ENCODE measurements at regions not wholly inside any gene's neighbourhood (a gene's known extent, or its start where the extent isn't known, plus 50 kb on each side); places are given as distances from the start of the nearest gene placed in this dataset.

GRCh38 chr1:164470996-164471395 lies 88.0 kb upstream of the PBX1 start:
- H3K36me3 ChIP-seq (ENCODE audit: insufficient read depth, low read length) = no peaks in the 10 kb centered on the region
- Mint-ChIP-seq H3K36me3 (ENCODE audit: low read depth) (no peaks in the 10 kb centered on the region), H3K27me3 (no peaks in the 10 kb centered on the region), H3K9me3 (peaks cover 11% of the 10 kb centered on the region), H3K27ac (no peak overlapping the region), H3K4me3 (no peak overlapping the region), H3K4me1 (ENCODE audit: low read depth) (no peaks in the 10 kb centered on the region)
- ATAC-seq (ENCODE audit: poor library complexity) (no peak), DNase-seq (no peak)
- no peaks in the 10 kb centered on the region for H3K27me3 ChIP-seq (ENCODE audit: control insufficient read depth in 1 of 2, insufficient read depth in 2 of 2, low read length in 2 of 2)
- intact Hi-C loops (cut with DNase I, micrococcal nuclease) = no loop called here
- TF ChIP-seq, protein P1, sequence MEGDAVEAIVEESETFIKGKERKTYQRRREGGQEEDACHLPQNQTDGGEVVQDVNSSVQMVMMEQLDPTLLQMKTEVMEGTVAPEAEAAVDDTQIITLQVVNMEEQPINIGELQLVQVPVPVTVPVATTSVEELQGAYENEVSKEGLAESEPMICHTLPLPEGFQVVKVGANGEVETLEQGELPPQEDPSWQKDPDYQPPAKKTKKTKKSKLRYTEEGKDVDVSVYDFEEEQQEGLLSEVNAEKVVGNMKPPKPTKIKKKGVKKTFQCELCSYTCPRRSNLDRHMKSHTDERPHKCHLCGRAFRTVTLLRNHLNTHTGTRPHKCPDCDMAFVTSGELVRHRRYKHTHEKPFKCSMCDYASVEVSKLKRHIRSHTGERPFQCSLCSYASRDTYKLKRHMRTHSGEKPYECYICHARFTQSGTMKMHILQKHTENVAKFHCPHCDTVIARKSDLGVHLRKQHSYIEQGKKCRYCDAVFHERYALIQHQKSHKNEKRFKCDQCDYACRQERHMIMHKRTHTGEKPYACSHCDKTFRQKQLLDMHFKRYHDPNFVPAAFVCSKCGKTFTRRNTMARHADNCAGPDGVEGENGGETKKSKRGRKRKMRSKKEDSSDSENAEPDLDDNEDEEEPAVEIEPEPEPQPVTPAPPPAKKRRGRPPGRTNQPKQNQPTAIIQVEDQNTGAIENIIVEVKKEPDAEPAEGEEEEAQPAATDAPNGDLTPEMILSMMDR (IDR thresholded peaks at IDR 0.05) = no peak
- H3K4me3 ChIP-seq (ENCODE audit: low read length) = no peak overlapping the region
- H3K9me3 ChIP-seq (ENCODE audit: control insufficient read depth in 1 of 2, insufficient read depth in 1 of 2, low read length in 2 of 2) = no peaks in the 10 kb centered on the region
- CTCF ChIA-PET = no interaction called here
- POLR2A ChIA-PET = no interaction called here
- H3K27ac ChIP-seq (ENCODE audit: low read depth in 1 of 2, low read length in 2 of 2) = no peak overlapping the region
- no peaks in the 10 kb centered on the region for H3K4me1 ChIP-seq (ENCODE audit: insufficient read depth, low read length)

DNA sequence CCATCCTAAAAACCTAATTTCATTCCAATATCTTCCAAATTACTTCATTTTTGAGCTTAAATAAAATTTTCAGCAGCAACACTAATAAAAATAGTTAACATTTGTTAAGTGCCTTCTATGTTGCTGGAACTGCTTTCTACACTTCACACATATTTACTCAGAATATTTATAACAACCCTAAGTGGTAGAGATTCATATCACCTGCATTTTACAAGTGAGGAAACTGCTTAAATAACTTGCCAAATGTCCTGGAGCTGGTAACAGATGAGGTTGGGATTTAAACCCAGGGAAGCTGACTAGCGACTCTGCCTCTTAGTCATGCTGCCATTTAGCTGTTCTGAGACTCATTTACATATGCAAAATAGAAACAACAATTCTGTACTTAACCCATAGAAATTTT lies 86.1 kb upstream of the PBX1 start:
- DNase-seq (no peak), ATAC-seq (ENCODE audit: poor library complexity) (no peak)
- H3K36me3 Mint-ChIP-seq (ENCODE audit: low read depth) = no peaks in the 10 kb centered on the region
- TF ChIP-seq, protein P1 (IDR thresholded peaks at IDR 0.05) = no peak
- H3K4me1 Mint-ChIP-seq (ENCODE audit: low read depth) = no peaks in the 10 kb centered on the region
- H3K4me3 ChIP-seq (ENCODE audit: low read length) = no peak overlapping the region
- H3K4me1 ChIP-seq (ENCODE audit: insufficient read depth, low read length) = no peaks in the 10 kb centered on the region
- ChIA-PET CTCF (no interaction called here), POLR2A (no interaction called here)
- no peak overlapping the region for H3K27ac Mint-ChIP-seq
- no peaks in the 10 kb centered on the region for H3K36me3 ChIP-seq (ENCODE audit: insufficient read depth, low read length)
- no peak overlapping the region for H3K27ac ChIP-seq (ENCODE audit: low read depth in 1 of 2, low read length in 2 of 2)
- H3K9me3 ChIP-seq (ENCODE audit: control insufficient read depth in 1 of 2, insufficient read depth in 1 of 2, low read length in 2 of 2) = no peaks in the 10 kb centered on the region
- peaks cover 9% of the 10 kb centered on the region for H3K9me3 Mint-ChIP-seq
- intact Hi-C loops (cut with DNase I, micrococcal nuclease) = no loop called here
- no peak overlapping the region for H3K4me3 Mint-ChIP-seq
- H3K27me3 Mint-ChIP-seq = no peaks in the 10 kb centered on the region
- no peaks in the 10 kb centered on the region for H3K27me3 ChIP-seq (ENCODE audit: control insufficient read depth in 1 of 2, insufficient read depth in 2 of 2, low read length in 2 of 2)

DNA sequence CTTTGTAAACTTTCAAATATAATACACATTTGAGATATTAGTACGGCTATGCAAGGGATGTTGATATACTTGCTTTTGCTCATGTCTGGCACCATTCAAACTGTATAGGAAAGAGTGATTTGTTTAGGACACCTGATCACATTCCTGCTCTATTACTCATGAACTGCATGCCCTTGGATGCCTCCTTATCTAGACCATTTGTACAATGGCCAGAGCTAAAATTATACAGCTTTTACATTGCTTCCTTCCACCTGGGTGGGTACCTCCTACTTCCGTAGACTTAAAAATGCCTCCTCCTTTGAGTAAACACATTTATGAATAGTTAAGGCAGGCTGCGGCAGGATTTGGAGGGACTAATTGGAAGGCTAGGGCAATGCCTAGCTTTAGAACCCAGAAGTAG lies 85.4 kb upstream of the PBX1 start:
- intact Hi-C loops (cut with DNase I, micrococcal nuclease) = no loop called here
- no peak for ATAC-seq (ENCODE audit: poor library complexity)

More for the DNA sequence above, 85.4 kb upstream of the PBX1 start:
- no peaks in the 10 kb centered on the region for H3K27me3 ChIP-seq (ENCODE audit: control insufficient read depth in 1 of 2, insufficient read depth in 2 of 2, low read length in 2 of 2)
- no peaks in the 10 kb centered on the region for H3K4me1 Mint-ChIP-seq (ENCODE audit: low read depth)
- no peaks in the 10 kb centered on the region for H3K36me3 ChIP-seq (ENCODE audit: insufficient read depth, low read length)
- no peak overlapping the region for H3K27ac Mint-ChIP-seq
- TF ChIP-seq, protein P1 (IDR thresholded peaks at IDR 0.05) = no peak
- no peak for DNase-seq
- H3K4me3 Mint-ChIP-seq = no peak overlapping the region
- CTCF ChIA-PET = no interaction called here
- H3K9me3 Mint-ChIP-seq = peaks cover 9% of the 10 kb centered on the region
- no peaks in the 10 kb centered on the region for H3K4me1 ChIP-seq (ENCODE audit: insufficient read depth, low read length)
- no peaks in the 10 kb centered on the region for H3K36me3 Mint-ChIP-seq (ENCODE audit: low read depth)
- no peaks in the 10 kb centered on the region for H3K9me3 ChIP-seq (ENCODE audit: control insufficient read depth in 1 of 2, insufficient read depth in 1 of 2, low read length in 2 of 2)
- H3K27me3 Mint-ChIP-seq = no peaks in the 10 kb centered on the region
- H3K4me3 ChIP-seq (ENCODE audit: low read length) = no peak overlapping the region
- no peak overlapping the region for H3K27ac ChIP-seq (ENCODE audit: low read depth in 1 of 2, low read length in 2 of 2)
- POLR2A ChIA-PET = no interaction called here
